D341Med (cell line): ENCODE measurements at regions not wholly inside any gene's neighbourhood (a gene's known extent, or its start where the extent isn't known, plus 50 kb on each side); places are given as distances from the start of the nearest gene placed in this dataset.

ENCODE experiments used
- DNase-seq: peaks from one replicate; pipeline ENCODE4 v3.0.0; 2012; ENCODE audit warnings: low spot score

- DNase-seq: peak; percentile 84
Observed at GRCh38 chr1:112040891-112041740, 51.6 kb upstream of the KCND3 start.

- no peak for DNase-seq
Observed at GRCh38 chr1:112043901-112044300, 54.4 kb upstream of the KCND3 start.

GRCh38 chr1:112044745-112045144, 55.3 kb upstream of the KCND3 start:
- no peak for DNase-seq

- no peak for DNase-seq
Observed at GRCh38 chr1:112046630-112047029, 57.2 kb upstream of the KCND3 start.

- no peak for DNase-seq
Observed at GRCh38 chr1:112048421-112048820, 59.0 kb upstream of the KCND3 start.

GRCh38 chr1:112054510-112054909, 65.0 kb upstream of the KCND3 start:
- DNase-seq: no peak

- no peak for DNase-seq
Observed at GRCh38 chr1:112056354-112056753, 66.9 kb upstream of the KCND3 start.

GRCh38 chr1:112057736-112058135, 68.3 kb upstream of the KCND3 start:
- peak; percentile 58 for DNase-seq

- no peak for DNase-seq
Observed at GRCh38 chr1:112058815-112059450, 69.5 kb upstream of the KCND3 start.

GRCh38 chr1:112059679-112060078, 70.2 kb upstream of the KCND3 start:
- DNase-seq: no peak

GRCh38 chr1:112060261-112060660, 70.8 kb upstream of the KCND3 start:
- DNase-seq: no peak

GRCh38 chr1:112061056-112061455, 71.6 kb upstream of the KCND3 start:
- DNase-seq: no peak

GRCh38 chr1:112061901-112062320, 72.4 kb upstream of the KCND3 start:
- DNase-seq: no peak

- no peak for DNase-seq
Observed at GRCh38 chr1:112063781-112064728, 74.6 kb upstream of the KCND3 start.

- no peak for DNase-seq
Observed at GRCh38 chr1:112067989-112068388, 78.5 kb upstream of the KCND3 start.

GRCh38 chr1:112070677-112071076, 81.2 kb upstream of the KCND3 start:
- no peak for DNase-seq

GRCh38 chr1:112074711-112075110, 85.2 kb upstream of the KCND3 start:
- DNase-seq: no peak

GRCh38 chr1:112075566-112075965, 86.1 kb upstream of the KCND3 start:
- DNase-seq: no peak

GRCh38 chr1:112079446-112079845, 90.0 kb upstream of the KCND3 start:
- no peak for DNase-seq

- no peak for DNase-seq
Observed at GRCh38 chr1:112083487-112083886, 94.0 kb upstream of the KCND3 start.

GRCh38 chr1:112092656-112093371, 103.3 kb upstream of the KCND3 start:
- no peak for DNase-seq

- DNase-seq: no peak
Observed at GRCh38 chr1:112093372-112093694, 103.9 kb upstream of the KCND3 start.
